ENCODE measurements at regions not wholly inside any gene's neighbourhood (a gene's known extent, or its start where the extent isn't known, plus 50 kb on each side); places are given as distances from the start of the nearest gene placed in this dataset.

DNA sequence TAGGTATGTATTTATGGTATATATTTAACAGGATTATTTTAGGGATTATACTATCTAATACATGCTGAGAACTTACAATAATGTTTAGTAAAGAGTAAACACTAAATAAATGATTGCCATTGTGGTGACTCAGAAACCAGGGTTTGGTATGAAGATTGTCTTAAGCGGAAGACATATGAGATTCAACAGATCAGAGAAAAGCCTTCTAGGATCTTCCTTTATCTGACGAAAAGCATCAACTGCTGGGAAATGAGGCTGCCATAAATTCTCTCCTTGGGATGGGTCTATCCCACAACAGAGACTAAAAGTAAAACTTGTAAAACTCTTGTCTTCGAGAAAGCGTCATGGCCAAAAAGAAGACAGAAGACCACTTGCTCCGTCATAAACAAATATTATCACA lies 1352.2 kb upstream of the EPHA6 start:
- TF ChIP-seq, protein P1, sequence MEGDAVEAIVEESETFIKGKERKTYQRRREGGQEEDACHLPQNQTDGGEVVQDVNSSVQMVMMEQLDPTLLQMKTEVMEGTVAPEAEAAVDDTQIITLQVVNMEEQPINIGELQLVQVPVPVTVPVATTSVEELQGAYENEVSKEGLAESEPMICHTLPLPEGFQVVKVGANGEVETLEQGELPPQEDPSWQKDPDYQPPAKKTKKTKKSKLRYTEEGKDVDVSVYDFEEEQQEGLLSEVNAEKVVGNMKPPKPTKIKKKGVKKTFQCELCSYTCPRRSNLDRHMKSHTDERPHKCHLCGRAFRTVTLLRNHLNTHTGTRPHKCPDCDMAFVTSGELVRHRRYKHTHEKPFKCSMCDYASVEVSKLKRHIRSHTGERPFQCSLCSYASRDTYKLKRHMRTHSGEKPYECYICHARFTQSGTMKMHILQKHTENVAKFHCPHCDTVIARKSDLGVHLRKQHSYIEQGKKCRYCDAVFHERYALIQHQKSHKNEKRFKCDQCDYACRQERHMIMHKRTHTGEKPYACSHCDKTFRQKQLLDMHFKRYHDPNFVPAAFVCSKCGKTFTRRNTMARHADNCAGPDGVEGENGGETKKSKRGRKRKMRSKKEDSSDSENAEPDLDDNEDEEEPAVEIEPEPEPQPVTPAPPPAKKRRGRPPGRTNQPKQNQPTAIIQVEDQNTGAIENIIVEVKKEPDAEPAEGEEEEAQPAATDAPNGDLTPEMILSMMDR (IDR thresholded peaks at IDR 0.05; ENCODE audit: borderline replicate concordance, extremely low read depth, low read length, poor library complexity, severe bottlenecking) = no peak
- TF ChIP-seq EZH2 (IDR thresholded peaks at IDR 0.05; ENCODE audit: borderline replicate concordance, low read depth, low read length, severe bottlenecking) = no peak

Data from DND-41 (cell line).